HG03439 (cell line): ENCODE measurements at regions not wholly inside any gene's neighbourhood (a gene's known extent, or its start where the extent isn't known, plus 50 kb on each side); places are given as distances from the start of the nearest gene placed in this dataset.

ENCODE experiments used
- ATAC-seq: cut with Tn5 transposase; IDR thresholded peaks from one replicate; pipeline ENCODE4 v1.9.1; 2021; ENCODE audit warnings: mild to moderate bottlenecking, moderate library complexity; ENCODE audit not compliant: unreplicated experiment

- no peak for ATAC-seq
Observed at GRCh38 chr13:104297075-104297474, 1230.9 kb upstream of the SLC10A2 start.

- ATAC-seq: no peak
Observed at GRCh38 chr13:104296286-104296685, 1230.1 kb upstream of the SLC10A2 start.

- ATAC-seq: no peak
Observed at GRCh38 chr13:104295537-104295936, 1229.3 kb upstream of the SLC10A2 start.

- no peak for ATAC-seq
Observed at GRCh38 chr13:104289400-104289799, 1223.2 kb upstream of the SLC10A2 start.

GRCh38 chr13:104288496-104288895 is 1222.3 kb upstream of the SLC10A2 start:
- ATAC-seq: no peak

- ATAC-seq: no peak
Observed at GRCh38 chr13:104286566-104287290, 1220.5 kb upstream of the SLC10A2 start.

DNA sequence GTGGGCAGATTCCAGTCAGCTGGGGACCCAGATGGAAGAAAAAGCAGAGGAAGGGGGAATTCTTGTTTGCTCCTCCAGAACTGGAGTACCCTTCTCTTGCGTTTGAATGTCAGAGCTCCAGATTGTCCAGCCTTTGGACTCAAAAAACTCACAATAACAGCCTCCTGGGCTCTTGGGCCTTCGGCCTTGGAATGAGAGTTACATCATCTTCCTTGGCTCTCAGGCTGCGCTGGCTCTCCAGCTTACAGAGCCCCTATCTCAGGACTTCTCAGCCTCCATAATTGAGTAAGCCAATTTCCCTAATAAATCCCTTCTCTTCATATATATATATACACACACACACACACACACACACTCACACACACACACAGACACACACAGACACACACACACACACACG is 1215.7 kb upstream of the SLC10A2 start:
- no peak for ATAC-seq

- ATAC-seq: no peak
Observed at GRCh38 chr13:104270731-104271130, 1204.5 kb upstream of the SLC10A2 start.

DNA sequence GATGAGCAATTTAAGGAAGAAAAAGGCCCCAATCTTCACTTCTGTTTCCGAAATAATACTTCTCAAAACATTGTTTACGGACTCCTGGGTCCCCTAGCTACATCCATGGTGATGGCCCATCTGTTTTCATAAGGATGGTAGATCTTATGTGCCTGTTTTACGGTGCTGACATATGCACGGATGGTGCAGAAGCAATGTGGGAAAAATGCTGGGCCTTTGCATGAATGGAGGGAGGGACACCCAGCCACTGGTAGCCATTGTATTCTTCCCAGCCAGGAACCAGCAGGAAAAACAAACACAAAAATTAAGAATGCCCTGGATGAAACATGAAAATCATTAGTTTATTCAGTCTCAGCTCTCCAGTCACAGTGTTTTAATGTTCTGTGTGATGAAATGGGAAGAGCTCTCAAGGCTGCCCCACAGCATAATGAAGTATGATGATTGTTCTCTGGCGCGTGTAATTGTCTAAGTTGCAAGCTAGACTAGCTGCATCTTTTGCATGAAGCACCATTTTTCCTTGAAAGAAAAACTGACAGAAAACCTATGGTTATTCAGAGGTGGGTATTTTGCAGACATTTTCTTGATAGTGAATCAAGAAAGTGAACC is 1201.1 kb upstream of the SLC10A2 start:
- no peak for ATAC-seq

DNA sequence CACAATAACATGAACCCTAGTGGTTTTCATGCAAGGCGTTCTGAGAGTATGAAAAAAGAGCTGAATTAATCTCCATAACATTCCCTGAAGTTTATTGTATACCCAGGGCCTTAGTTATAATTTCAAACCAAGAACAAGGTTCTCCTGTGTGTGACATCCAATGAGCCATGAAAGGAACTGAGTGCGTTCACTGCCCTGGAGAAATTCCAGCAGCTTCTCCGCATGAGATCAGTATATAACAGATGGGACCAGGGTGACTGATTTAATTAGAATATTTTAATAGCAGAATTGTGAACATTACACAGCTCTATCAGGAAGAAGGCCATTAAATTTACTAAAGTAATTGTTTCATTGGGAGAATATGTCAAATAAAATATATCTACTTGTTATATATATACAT is 1190.5 kb upstream of the SLC10A2 start:
- ATAC-seq: no peak

- no peak for ATAC-seq
Observed at GRCh38 chr13:104253063-104253680, 1187.0 kb upstream of the SLC10A2 start.

DNA sequence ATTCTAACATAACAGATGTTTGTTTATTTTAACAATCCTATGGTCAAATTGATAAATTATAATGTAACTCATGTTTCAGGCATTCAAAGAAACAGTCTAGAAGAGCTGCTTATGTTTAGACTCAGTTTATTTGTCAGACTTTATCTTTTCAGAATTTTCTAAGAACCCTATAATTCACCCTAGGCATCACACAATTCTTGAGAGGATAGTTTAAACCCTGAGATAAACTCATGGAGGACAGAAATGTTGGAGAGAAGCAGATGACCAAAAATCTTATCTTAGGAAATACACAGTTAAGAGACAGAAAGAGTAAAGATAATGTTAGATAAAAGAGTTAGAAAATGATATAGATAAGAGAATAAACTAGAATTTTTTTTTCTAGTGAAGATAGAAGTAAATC is 1185.7 kb upstream of the SLC10A2 start:
- no peak for ATAC-seq

- ATAC-seq: no peak
Observed at GRCh38 chr13:104246955-104247354, 1180.7 kb upstream of the SLC10A2 start.

GRCh38 chr13:104206450-104207044 is 1140.3 kb upstream of the SLC10A2 start:
- ATAC-seq: no peak

DNA sequence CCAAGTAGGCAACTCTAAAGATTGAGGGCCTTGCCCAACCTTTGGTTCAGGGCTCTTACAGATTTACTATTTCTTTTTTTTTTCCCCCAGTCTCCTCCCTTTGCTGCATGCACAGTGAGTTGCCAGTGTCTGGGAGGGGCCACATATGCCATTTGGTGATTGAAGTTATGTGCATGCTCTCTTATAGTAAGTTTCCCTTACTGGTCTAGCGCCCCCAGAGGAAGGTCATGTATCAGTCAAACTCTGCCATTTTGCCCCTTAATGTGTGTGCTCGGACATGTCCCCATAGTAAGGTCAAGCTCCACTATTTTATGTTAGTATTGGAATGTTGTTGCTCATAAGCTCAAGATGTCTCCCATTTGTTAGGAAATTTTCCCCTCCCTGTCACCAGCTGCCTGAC is 1138.0 kb upstream of the SLC10A2 start:
- ATAC-seq: no peak

- ATAC-seq: no peak
Observed at GRCh38 chr13:104198801-104199200, 1132.6 kb upstream of the SLC10A2 start.

GRCh38 chr13:104196611-104197010 is 1130.4 kb upstream of the SLC10A2 start:
- ATAC-seq: no peak

DNA sequence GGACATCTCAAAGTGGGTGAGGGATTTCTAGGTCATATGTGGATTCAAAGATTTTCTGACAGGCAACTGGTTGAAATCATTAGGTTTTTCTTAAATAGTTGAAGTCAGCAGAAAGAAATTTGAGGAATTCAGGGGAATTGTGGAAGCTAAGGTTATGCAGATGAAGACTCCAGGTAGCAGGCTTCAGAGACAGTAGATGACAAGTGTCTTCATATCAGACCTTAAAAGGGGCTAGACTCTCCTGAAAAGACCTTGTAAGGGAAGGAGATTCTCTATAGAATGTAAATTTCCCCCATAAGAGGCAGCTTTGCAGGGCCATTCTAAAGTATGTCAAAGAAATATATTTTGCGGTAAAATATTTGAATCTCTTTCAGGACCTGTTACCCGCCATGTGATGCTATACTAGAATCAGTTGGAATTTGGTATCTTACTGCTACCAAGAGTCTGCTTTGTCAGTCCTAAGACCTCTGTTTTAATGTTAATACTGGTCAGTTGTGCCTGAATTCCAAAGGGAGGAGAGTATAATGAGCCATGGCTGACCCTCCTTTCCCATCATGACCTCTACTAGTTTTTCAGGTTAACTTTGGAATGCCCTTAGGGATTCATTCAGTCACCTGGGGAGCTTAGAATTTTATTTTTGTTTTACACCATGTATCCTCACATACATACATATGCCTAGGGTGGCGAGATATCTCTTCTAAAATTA is 1115.5 kb upstream of the SLC10A2 start:
- no peak for ATAC-seq

- ATAC-seq: no peak
Observed at GRCh38 chr13:104170980-104171555, 1104.9 kb upstream of the SLC10A2 start.

GRCh38 chr13:104163866-104164630 is 1097.8 kb upstream of the SLC10A2 start:
- no peak for ATAC-seq
